GM23338 (cell line): ENCODE measurements at regions not wholly inside any gene's neighbourhood (a gene's known extent, or its start where the extent isn't known, plus 50 kb on each side); places are given as distances from the start of the nearest gene placed in this dataset.

ENCODE experiments used
- ATAC-seq: fragments of 200-7000 bp; cut with Tn5 transposase; 3 replicates; pipeline ENCODE4 v1.9.1; 2020
- DNase-seq: peaks from one replicate; pipeline ENCODE4 v3.0.0-alpha.2; 2015; ENCODE audit warnings: low spot score
- H2AFZ ChIP-seq: fragments of 200-600 bp; sonication (generic); 2 replicates; pipeline ENCODE4 v1.8.0; 2016; ENCODE audit warnings: antibody characterized with exemption, mild to moderate bottlenecking, moderate library complexity
- H3F3A ChIP-seq: fragments of 200-600 bp; sonication (generic); replicated peaks from 2 replicates; pipeline ENCODE4 v1.8.0; 2017; ENCODE audit warnings: antibody characterized with exemption, mixed run types, low read depth
- H3K27ac ChIP-seq: fragments of 200-600 bp; sonication (generic); 2 replicates; pipeline ENCODE4 v1.6.1; 2016; ENCODE audit warnings: low read depth
- H3K27me3 ChIP-seq: fragments of 200-600 bp; sonication (generic); 2 replicates; pipeline ENCODE4 v1.8.0; 2016; ENCODE audit warnings: mild to moderate bottlenecking, mixed run types, moderate library complexity; ENCODE audit not compliant: insufficient read depth
- H3K36me3 ChIP-seq: fragments of 200-600 bp; sonication (generic); 2 replicates; pipeline ENCODE4 v1.8.0; 2016; ENCODE audit warnings: mild to moderate bottlenecking; ENCODE audit not compliant: insufficient read depth
- H3K4me1 ChIP-seq: fragments of 200-600 bp; sonication (generic); 2 replicates; pipeline ENCODE4 v1.8.0; 2016; ENCODE audit warnings: mild to moderate bottlenecking, moderate library complexity; ENCODE audit not compliant: insufficient read depth
- H3K4me2 ChIP-seq: fragments of 200-600 bp; sonication (generic); 2 replicates; pipeline ENCODE4 v1.7.1; 2017; ENCODE audit warnings: mixed run types
- H3K4me3 ChIP-seq: fragments of 200-600 bp; sonication (generic); 2 replicates; pipeline ENCODE4 v1.6.1; 2016; ENCODE audit warnings: mixed run types
- H3K79me2 ChIP-seq: fragments of 200-600 bp; sonication (generic); replicated peaks from 2 replicates; pipeline ENCODE4 v1.8.0; 2017; ENCODE audit warnings: mild to moderate bottlenecking; ENCODE audit not compliant: insufficient read depth
- H3K9me2 ChIP-seq: fragments of 200-600 bp; sonication (generic); 2 replicates; pipeline ENCODE4 v1.8.0; 2017; ENCODE audit not compliant: insufficient read depth
- H4K20me1 ChIP-seq: fragments of 200-600 bp; sonication (generic); replicated peaks from 2 replicates; pipeline ENCODE4 v1.8.0; 2017; ENCODE audit warnings: mild to moderate bottlenecking; ENCODE audit not compliant: insufficient read depth
- H3K27ac Mint-ChIP-seq: 2 replicates; pipeline ENCODE4 v1.8.0; 2020; ENCODE audit warnings: inconsistent platforms, mild to moderate bottlenecking, moderate library complexity, mixed read lengths
- H3K27me3 Mint-ChIP-seq: 3 replicates; pipeline ENCODE4 v1.8.0; 2022; ENCODE audit warnings: low read depth, mild to moderate bottlenecking, moderate library complexity, mixed read lengths, inconsistent platforms; ENCODE audit not compliant: insufficient read depth, poor library complexity
- H3K36me3 Mint-ChIP-seq: 3 replicates; pipeline ENCODE4 v1.8.0; 2021; ENCODE audit warnings: low read depth, mild to moderate bottlenecking, inconsistent platforms, moderate library complexity, mixed read lengths
- H3K4me1 Mint-ChIP-seq: 3 replicates; pipeline ENCODE4 v1.8.0; 2020; ENCODE audit warnings: mild to moderate bottlenecking, inconsistent platforms, mixed read lengths
- H3K4me3 Mint-ChIP-seq: 3 replicates; pipeline ENCODE4 v1.8.0; 2021; ENCODE audit warnings: moderate library complexity, mild to moderate bottlenecking, inconsistent platforms, mixed read lengths
- H3K9me3 Mint-ChIP-seq: 3 replicates; pipeline ENCODE4 v1.8.0; 2020; ENCODE audit warnings: moderate library complexity, mild to moderate bottlenecking, inconsistent platforms, mixed read lengths
- CTCF ChIP-seq, 2 experiments: fragments of 200-600 bp in 1 of 2; sonication (generic) in 1 of 2; conservative IDR thresholded peaks; 2 replicates each; pipeline versions ENCODE4 v1.5.1 to v1.6.1; 2016 to 2017; ENCODE audit warnings: antibody characterized with exemption in 2 of 2, low read depth in 2 of 2, mild to moderate bottlenecking in 2 of 2, moderate library complexity in 1 of 2
- JUNB ChIP-seq: IDR thresholded peaks from one replicate; pipeline ENCODE4 v1.6.1; 2016; ENCODE audit warnings: antibody characterized with exemption; ENCODE audit not compliant: unreplicated experiment
- ZNF462 ChIP-seq: fragments of 250-450 bp; sonication (Bioruptor Pico); IDR thresholded peaks from 2 replicates; pipeline ENCODE4 v1.5.0; 2020; ENCODE audit warnings: mild to moderate bottlenecking, moderate library complexity

GRCh38 chr2:158025255-158025996 is 76.2 kb upstream of the UPP2 start (continued):
- TF ChIP-seq ZNF462 (CRISPR knock-in tag), result no peak

GRCh38 chr2:158024288-158024898 is 77.3 kb upstream of the UPP2 start:
- no peaks in the 10 kb centered on the region for H3K27me3 Mint-ChIP-seq
- no peaks in the 10 kb centered on the region for H3K79me2 ChIP-seq
- H3K9me2 ChIP-seq, result no peaks in the 10 kb centered on the region
- H3K27ac ChIP-seq, result no peak overlapping the region
- no peak overlapping the region for H3K27ac Mint-ChIP-seq
- H3K4me1 ChIP-seq, result no peaks in the 10 kb centered on the region
- peak; percentile 84 to 96 for TF ChIP-seq CTCF (conservative IDR thresholded peaks at IDR 0.05; ENCODE audit: low read depth in 2 of 2)
- TF ChIP-seq JUNB, result no peak
- no peaks in the 10 kb centered on the region for H3K36me3 Mint-ChIP-seq
- no peak overlapping the region for H2AFZ ChIP-seq
- no peak overlapping the region for H3K4me3 Mint-ChIP-seq
- no peaks in the 10 kb centered on the region for H3K27me3 ChIP-seq
- H3K4me1 Mint-ChIP-seq, result 0 out of 3 replicates have a peak, but pooled peaks cover 3% of the 10 kb centered on the region
- no peaks in the 10 kb centered on the region for H4K20me1 ChIP-seq
- H3K36me3 ChIP-seq, result no peaks in the 10 kb centered on the region
- no peak overlapping the region for H3K4me2 ChIP-seq
- ATAC-seq (peak; percentile 71), DNase-seq (peak; percentile 75)
- H3K9me3 Mint-ChIP-seq, result peaks cover 4% of the 10 kb centered on the region; the same call in 1 of the 3 replicates
- H3F3A ChIP-seq, result no peaks in the 10 kb centered on the region
- no peak overlapping the region for H3K4me3 ChIP-seq
